SK-N-SH treated with all-trans-retinoic acid at 6 μM for 48 hours (cell line): ENCODE measurements at regions not wholly inside any gene's neighbourhood (a gene's known extent, or its start where the extent isn't known, plus 50 kb on each side); places are given as distances from the start of the nearest gene placed in this dataset.

Source experiments
- ATAC-seq: fragments of 200-7000 bp; cut with Tn5 transposase; 3 replicates; pipeline ENCODE4 v1.9.1; 2020; ENCODE audit warnings: mild to moderate bottlenecking, moderate library complexity
- ARNTL ChIP-seq: fragments of 450-650 bp; formaldehyde crosslinking; IDR thresholded peaks from 2 replicates; pipeline ENCODE4 v1.5.0; 2020; ENCODE audit warnings: low read depth, mild to moderate bottlenecking, moderate library complexity, borderline replicate concordance
- BACH2 ChIP-seq: fragments of 250-450 bp; sonication (Bioruptor Pico); IDR thresholded peaks from 2 replicates; pipeline ENCODE4 v1.9.0; 2021; ENCODE audit warnings: mild to moderate bottlenecking, borderline replicate concordance
- CREB5 ChIP-seq: fragments of 250-450 bp; sonication (Bioruptor Pico); IDR thresholded peaks from 2 replicates; pipeline ENCODE4 v1.5.1; 2020; ENCODE audit warnings: low read depth, mild to moderate bottlenecking, moderate library complexity
- CSDC2 ChIP-seq: fragments of 250-450 bp; sonication (Bioruptor Pico); IDR thresholded peaks from 2 replicates; pipeline ENCODE4 v1.5.0; 2020; ENCODE audit warnings: mild to moderate bottlenecking, moderate library complexity
- CSRNP3 ChIP-seq: fragments of 250-450 bp; sonication (Bioruptor Pico); IDR thresholded peaks from 2 replicates; pipeline ENCODE4 v1.5.1; 2021; ENCODE audit warnings: mild to moderate bottlenecking, moderate library complexity
- ESRRG ChIP-seq: fragments of 250-450 bp; sonication (Bioruptor Pico); IDR thresholded peaks from 2 replicates; pipeline ENCODE4 v1.6.1; 2021; ENCODE audit warnings: mild to moderate bottlenecking
- GLIS3 ChIP-seq: fragments of 250-450 bp; sonication (Bioruptor Pico); IDR thresholded peaks from 2 replicates; pipeline ENCODE4 v1.5.0; 2020; ENCODE audit warnings: mild to moderate bottlenecking, moderate library complexity
- ISL1 ChIP-seq: fragments of 250-450 bp; sonication (Bioruptor Pico); IDR thresholded peaks from 2 replicates; pipeline ENCODE4 v2.1.2; 2022; ENCODE audit warnings: mild to moderate bottlenecking, moderate library complexity
- OSR1 ChIP-seq: fragments of 250-450 bp; sonication (Bioruptor Pico); IDR thresholded peaks from 2 replicates; pipeline ENCODE4 v1.8.0; 2022; ENCODE audit warnings: moderate library complexity, mild to moderate bottlenecking, inconsistent platforms
- PATZ1 ChIP-seq: fragments of 250-450 bp; sonication (Bioruptor Pico); IDR thresholded peaks from 2 replicates; pipeline ENCODE4 v1.8.0; 2020; ENCODE audit warnings: mild to moderate bottlenecking, moderate library complexity, borderline replicate concordance
- POU6F1 ChIP-seq: fragments of 250-450 bp; sonication (Bioruptor Pico); IDR thresholded peaks from 2 replicates; pipeline ENCODE4 v1.8.0; 2021; ENCODE audit warnings: low read depth, mild to moderate bottlenecking, moderate library complexity, borderline replicate concordance
- PPARA ChIP-seq: fragments of 250-450 bp; sonication (Bioruptor Pico); IDR thresholded peaks from 2 replicates; pipeline ENCODE4 v1.5.0; 2020; ENCODE audit warnings: mild to moderate bottlenecking, borderline replicate concordance
- RARB ChIP-seq: fragments of 250-450 bp; sonication (Bioruptor Pico); IDR thresholded peaks from 2 replicates; pipeline ENCODE4 v1.8.0; 2021; ENCODE audit warnings: mild to moderate bottlenecking, moderate library complexity
- TCF4 ChIP-seq: fragments of 250-450 bp; sonication (Bioruptor Pico); IDR thresholded peaks from 2 replicates; pipeline ENCODE4 v1.8.0; 2021; ENCODE audit warnings: mild to moderate bottlenecking, moderate library complexity, borderline replicate concordance
- TOX ChIP-seq: fragments of 250-450 bp; sonication (Bioruptor Pico); IDR thresholded peaks from 2 replicates; pipeline ENCODE4 v1.8.0; 2021; ENCODE audit warnings: mild to moderate bottlenecking, moderate library complexity, borderline replicate concordance
- TSHZ2 ChIP-seq: fragments of 250-450 bp; sonication (Bioruptor Pico); IDR thresholded peaks from 2 replicates; pipeline ENCODE4 v1.5.0; 2020; ENCODE audit warnings: mild to moderate bottlenecking, moderate library complexity
- ZFP3 ChIP-seq: fragments of 250-450 bp; sonication (Bioruptor Pico); IDR thresholded peaks from 2 replicates; pipeline ENCODE4 v1.5.0; 2020; ENCODE audit warnings: mild to moderate bottlenecking, moderate library complexity
- ZFP30 ChIP-seq: fragments of 450-650 bp; formaldehyde crosslinking; IDR thresholded peaks from 2 replicates; pipeline ENCODE4 v1.5.0; 2022; ENCODE audit warnings: mild to moderate bottlenecking, moderate library complexity
- ZNF565 ChIP-seq: fragments of 450-650 bp; formaldehyde crosslinking; conservative IDR thresholded peaks from 2 replicates; pipeline ENCODE4 v1.5.0; 2020; ENCODE audit warnings: low read depth, mild to moderate bottlenecking, moderate library complexity
- ZNF8 ChIP-seq: fragments of 450-650 bp; formaldehyde crosslinking; IDR thresholded peaks from 2 replicates; pipeline ENCODE4 v1.5.0; 2020; ENCODE audit warnings: mild to moderate bottlenecking, moderate library complexity

GRCh38 chr4:81751531-81752289 lies 280.0 kb upstream of the RASGEF1B start:
- ATAC-seq = no peak
- TF ChIP-seq BACH2 (CRISPR knock-in tag) = no peak
- TF ChIP-seq TOX (CRISPR knock-in tag) = no peak
- no peak for TF ChIP-seq ZNF8 (CRISPR knock-in tag)
- TF ChIP-seq TSHZ2 (CRISPR knock-in tag) = no peak

GRCh38 chr4:81747242-81747930 lies 275.7 kb upstream of the RASGEF1B start:
- ATAC-seq = no peak
- TF ChIP-seq GLIS3 (CRISPR knock-in tag) (no peak), ARNTL (no peak), CSDC2 (CRISPR knock-in tag) (no peak), ZNF8 (CRISPR knock-in tag) (no peak), ZFP3 (no peak), ZFP30 (CRISPR knock-in tag) (no peak), PATZ1 (CRISPR knock-in tag) (no peak), OSR1 (CRISPR knock-in tag) (no peak), PPARA (no peak), ISL1 (CRISPR knock-in tag) (no peak), POU6F1 (CRISPR knock-in tag) (no peak), TCF4 (CRISPR knock-in tag) (no peak), ESRRG (CRISPR knock-in tag) (no peak), CREB5 (CRISPR knock-in tag) (no peak)

- ATAC-seq = no peak
- TF ChIP-seq ARNTL (no peak), ZNF565 (CRISPR knock-in tag) (no peak), ZNF8 (CRISPR knock-in tag) (no peak), BACH2 (CRISPR knock-in tag) (no peak), POU6F1 (CRISPR knock-in tag) (no peak), ZFP3 (no peak), CSRNP3 (CRISPR knock-in tag) (no peak), TCF4 (CRISPR knock-in tag) (no peak), CREB5 (CRISPR knock-in tag) (no peak), CSDC2 (CRISPR knock-in tag) (no peak), TSHZ2 (CRISPR knock-in tag) (no peak), RARB (CRISPR knock-in tag) (no peak)
Measured at GRCh38 chr4:81746773-81747172, 275.1 kb upstream of the RASGEF1B start.
